RKO (cell line): ENCODE measurements at regions not wholly inside any gene's neighbourhood (a gene's known extent, or its start where the extent isn't known, plus 50 kb on each side); places are given as distances from the start of the nearest gene placed in this dataset.

Experiments used
- DNase-seq: peaks from one replicate; pipeline ENCODE4 v3.0.0-alpha.2; 2016; ENCODE audit warnings: low spot score

GRCh38 chr3:17795711-17796110, 53.3 kb upstream of the TBC1D5 start:
- DNase-seq, result peak; percentile 5

DNA sequence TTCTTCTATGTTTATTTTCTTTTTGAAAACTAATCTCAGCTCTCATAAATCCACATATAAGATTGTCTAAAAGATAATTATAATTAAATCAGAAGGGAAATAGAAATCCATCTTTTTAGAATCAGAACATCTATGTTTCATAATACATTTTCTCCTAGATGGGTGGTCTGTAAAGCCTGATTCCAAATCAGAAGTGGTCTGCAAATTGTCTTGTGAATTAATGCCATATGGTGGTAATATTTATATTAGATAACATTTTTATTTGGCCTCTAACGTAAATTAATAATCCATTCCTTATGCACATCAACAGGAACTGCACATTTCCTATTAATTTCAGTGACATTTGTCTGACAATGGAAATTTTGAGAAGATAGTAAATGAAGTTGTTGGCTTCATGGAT, 52.8 kb upstream of the TBC1D5 start:
- no peak for DNase-seq

- no peak for DNase-seq
These were observed 51.2 kb upstream of the TBC1D5 start for GRCh38 chr3:17793542-17794195.
